GM23338 (cell line): ENCODE measurements at regions not wholly inside any gene's neighbourhood (a gene's known extent, or its start where the extent isn't known, plus 50 kb on each side); places are given as distances from the start of the nearest gene placed in this dataset.

Experiments used
- ATAC-seq: fragments of 200-7000 bp; cut with Tn5 transposase; 3 replicates; pipeline ENCODE4 v1.9.1; 2020
- DNase-seq: peaks from one replicate; pipeline ENCODE4 v3.0.0-alpha.2; 2015; ENCODE audit warnings: low spot score
- H2AFZ ChIP-seq: fragments of 200-600 bp; sonication (generic); 2 replicates; pipeline ENCODE4 v1.8.0; 2016; ENCODE audit warnings: antibody characterized with exemption, mild to moderate bottlenecking, moderate library complexity
- H3F3A ChIP-seq: fragments of 200-600 bp; sonication (generic); replicated peaks from 2 replicates; pipeline ENCODE4 v1.8.0; 2017; ENCODE audit warnings: antibody characterized with exemption, mixed run types, low read depth
- H3K27ac ChIP-seq: fragments of 200-600 bp; sonication (generic); 2 replicates; pipeline ENCODE4 v1.6.1; 2016; ENCODE audit warnings: low read depth
- H3K27me3 ChIP-seq: fragments of 200-600 bp; sonication (generic); 2 replicates; pipeline ENCODE4 v1.8.0; 2016; ENCODE audit warnings: mild to moderate bottlenecking, mixed run types, moderate library complexity; ENCODE audit not compliant: insufficient read depth
- H3K36me3 ChIP-seq: fragments of 200-600 bp; sonication (generic); 2 replicates; pipeline ENCODE4 v1.8.0; 2016; ENCODE audit warnings: mild to moderate bottlenecking; ENCODE audit not compliant: insufficient read depth
- H3K4me1 ChIP-seq: fragments of 200-600 bp; sonication (generic); 2 replicates; pipeline ENCODE4 v1.8.0; 2016; ENCODE audit warnings: mild to moderate bottlenecking, moderate library complexity; ENCODE audit not compliant: insufficient read depth
- H3K4me2 ChIP-seq: fragments of 200-600 bp; sonication (generic); 2 replicates; pipeline ENCODE4 v1.7.1; 2017; ENCODE audit warnings: mixed run types
- H3K4me3 ChIP-seq: fragments of 200-600 bp; sonication (generic); 2 replicates; pipeline ENCODE4 v1.6.1; 2016; ENCODE audit warnings: mixed run types
- H3K79me2 ChIP-seq: fragments of 200-600 bp; sonication (generic); replicated peaks from 2 replicates; pipeline ENCODE4 v1.8.0; 2017; ENCODE audit warnings: mild to moderate bottlenecking; ENCODE audit not compliant: insufficient read depth
- H3K9me2 ChIP-seq: fragments of 200-600 bp; sonication (generic); 2 replicates; pipeline ENCODE4 v1.8.0; 2017; ENCODE audit not compliant: insufficient read depth
- H4K20me1 ChIP-seq: fragments of 200-600 bp; sonication (generic); replicated peaks from 2 replicates; pipeline ENCODE4 v1.8.0; 2017; ENCODE audit warnings: mild to moderate bottlenecking; ENCODE audit not compliant: insufficient read depth
- H3K27ac Mint-ChIP-seq: 2 replicates; pipeline ENCODE4 v1.8.0; 2020; ENCODE audit warnings: inconsistent platforms, mild to moderate bottlenecking, moderate library complexity, mixed read lengths
- H3K27me3 Mint-ChIP-seq: 3 replicates; pipeline ENCODE4 v1.8.0; 2022; ENCODE audit warnings: low read depth, mild to moderate bottlenecking, moderate library complexity, mixed read lengths, inconsistent platforms; ENCODE audit not compliant: insufficient read depth, poor library complexity
- H3K36me3 Mint-ChIP-seq: 3 replicates; pipeline ENCODE4 v1.8.0; 2021; ENCODE audit warnings: low read depth, mild to moderate bottlenecking, inconsistent platforms, moderate library complexity, mixed read lengths
- H3K4me1 Mint-ChIP-seq: 3 replicates; pipeline ENCODE4 v1.8.0; 2020; ENCODE audit warnings: mild to moderate bottlenecking, inconsistent platforms, mixed read lengths
- H3K4me3 Mint-ChIP-seq: 3 replicates; pipeline ENCODE4 v1.8.0; 2021; ENCODE audit warnings: moderate library complexity, mild to moderate bottlenecking, inconsistent platforms, mixed read lengths
- H3K9me3 Mint-ChIP-seq: 3 replicates; pipeline ENCODE4 v1.8.0; 2020; ENCODE audit warnings: moderate library complexity, mild to moderate bottlenecking, inconsistent platforms, mixed read lengths
- CREB1 ChIP-seq: fragments of 250-450 bp; sonication (Bioruptor Pico); IDR thresholded peaks from 2 replicates; pipeline ENCODE4 v1.5.0; 2020; ENCODE audit warnings: low read depth, mild to moderate bottlenecking, moderate library complexity
- CTCF ChIP-seq, 2 experiments: fragments of 200-600 bp in 1 of 2; sonication (generic) in 1 of 2; conservative IDR thresholded peaks; 2 replicates each; pipeline versions ENCODE4 v1.5.1 to v1.6.1; 2016 to 2017; ENCODE audit warnings: antibody characterized with exemption in 2 of 2, low read depth in 2 of 2, mild to moderate bottlenecking in 2 of 2, moderate library complexity in 1 of 2
- ETS1 ChIP-seq: IDR thresholded peaks from 2 replicates; pipeline ENCODE4 v1.6.1; 2016; ENCODE audit warnings: antibody characterized with exemption
- EZH2 ChIP-seq: fragments of 200-600 bp; sonication (generic); IDR thresholded peaks from one replicate; pipeline ENCODE4 v1.8.0; 2017; ENCODE audit warnings: antibody characterized with exemption, mild to moderate bottlenecking, low read depth; ENCODE audit not compliant: unreplicated experiment
- EZH2phosphoT487 ChIP-seq: fragments of 200-600 bp; sonication (generic); IDR thresholded peaks from one replicate; pipeline ENCODE4 v1.8.1; 2018; ENCODE audit warnings: antibody characterized with exemption; ENCODE audit not compliant: unreplicated experiment
- JUNB ChIP-seq: IDR thresholded peaks from one replicate; pipeline ENCODE4 v1.6.1; 2016; ENCODE audit warnings: antibody characterized with exemption; ENCODE audit not compliant: unreplicated experiment
- NANOG ChIP-seq: IDR thresholded peaks from 2 replicates; pipeline ENCODE4 v1.6.1; 2016; ENCODE audit warnings: antibody characterized with exemption, borderline replicate concordance
- POLR2AphosphoS5 ChIP-seq: IDR thresholded peaks from 2 replicates; pipeline ENCODE4 v1.6.1; 2016; ENCODE audit warnings: antibody characterized with exemption, low read depth
- REST ChIP-seq: IDR thresholded peaks from one replicate; pipeline ENCODE4 v1.6.1; 2018; ENCODE audit warnings: antibody characterized with exemption; ENCODE audit not compliant: unreplicated experiment
- STAT1 ChIP-seq: IDR thresholded peaks from one replicate; pipeline ENCODE4 v1.6.1; 2016; ENCODE audit warnings: antibody characterized with exemption; ENCODE audit not compliant: unreplicated experiment
- ZNF114 ChIP-seq: fragments of 250-450 bp; sonication (Bioruptor Pico); IDR thresholded peaks from 2 replicates; pipeline ENCODE4 v1.5.0; 2020; ENCODE audit warnings: mild to moderate bottlenecking, moderate library complexity
- ZNF331 ChIP-seq: fragments of 250-450 bp; sonication (Bioruptor Pico); IDR thresholded peaks from 2 replicates; pipeline ENCODE4 v1.5.0; 2020; ENCODE audit warnings: low read depth, mild to moderate bottlenecking, moderate library complexity
- ZNF462 ChIP-seq: fragments of 250-450 bp; sonication (Bioruptor Pico); IDR thresholded peaks from 2 replicates; pipeline ENCODE4 v1.5.0; 2020; ENCODE audit warnings: mild to moderate bottlenecking, moderate library complexity

GRCh38 chr5:20040901-20041300, 52.9 kb upstream of the CDH18 start:
- no peak for ATAC-seq
- Histone ChIP-seq H4K20me1 (no peaks in the 10 kb centered on the region), H3K4me3 (no peak overlapping the region), H3K4me2 (no peak overlapping the region), H3K79me2 (no peaks in the 10 kb centered on the region), H3K9me2 (no peaks in the 10 kb centered on the region), H2AFZ (no peak overlapping the region), H3K4me1 (no peaks in the 10 kb centered on the region), H3K27ac (no peak overlapping the region), H3K36me3 (no peaks in the 10 kb centered on the region), H3K27me3 (no peaks in the 10 kb centered on the region), H3F3A (no peaks in the 10 kb centered on the region)
- Mint-ChIP-seq H3K4me1 (no peaks in the 10 kb centered on the region), H3K27me3 (no peaks in the 10 kb centered on the region), H3K27ac (no peak overlapping the region), H3K9me3 (peaks cover 4% of the 10 kb centered on the region; the same call in 2 of the 3 replicates), H3K36me3 (no peaks in the 10 kb centered on the region), H3K4me3 (no peak overlapping the region)
- no peak for DNase-seq
- TF ChIP-seq POLR2AphosphoS5 (no peak), REST (no peak), STAT1 (no peak), ZNF114 (CRISPR knock-in tag) (no peak), EZH2phosphoT487 (no peak), JUNB (no peak), EZH2 (no peak), NANOG (no peak), CTCF (conservative IDR thresholded peaks at IDR 0.05; ENCODE audit: low read depth in 2 of 2) (no peak), ZNF331 (CRISPR knock-in tag) (no peak), CREB1 (no peak), ZNF462 (CRISPR knock-in tag) (no peak), ETS1 (no peak)
